ENCODE measurements at regions not wholly inside any gene's neighbourhood (a gene's known extent, or its start where the extent isn't known, plus 50 kb on each side); places are given as distances from the start of the nearest gene placed in this dataset.

GRCh38 chr6:12598919-12599318 lies 117.6 kb upstream of the PHACTR1 start:
- no peak overlapping the region for H3K4me2 ChIP-seq (ENCODE audit: low read length)
- no peaks in the 10 kb centered on the region for H3K36me3 ChIP-seq (ENCODE audit: insufficient read depth, low read length)
- no peaks in the 10 kb centered on the region for H3K27me3 ChIP-seq (ENCODE audit: control insufficient read depth, insufficient read depth, low read length)
- no peak overlapping the region for H3K4me3 ChIP-seq (ENCODE audit: low read length)
- peaks cover 10% of the 10 kb centered on the region for H3K4me1 ChIP-seq (ENCODE audit: control insufficient read depth, insufficient read depth, low read length)
- H3K9ac ChIP-seq (ENCODE audit: low read depth, low read length), result no peak overlapping the region
- no peaks in the 10 kb centered on the region for H3K9me3 ChIP-seq (replicated peaks; ENCODE audit: low read length)

GRCh38 chr6:12601881-12602280 lies 114.7 kb upstream of the PHACTR1 start:
- H3K4me2 ChIP-seq (ENCODE audit: low read length), result no peak overlapping the region
- no peak overlapping the region for H3K4me3 ChIP-seq (ENCODE audit: low read length)
- no peaks in the 10 kb centered on the region for H3K9me3 ChIP-seq (replicated peaks; ENCODE audit: low read length)
- H3K9ac ChIP-seq (ENCODE audit: low read depth, low read length), result no peak overlapping the region
- peaks cover 8% of the 10 kb centered on the region for H3K4me1 ChIP-seq (ENCODE audit: control insufficient read depth, insufficient read depth, low read length)
- no peaks in the 10 kb centered on the region for H3K36me3 ChIP-seq (ENCODE audit: insufficient read depth, low read length)
- H3K27me3 ChIP-seq (ENCODE audit: control insufficient read depth, insufficient read depth, low read length), result no peaks in the 10 kb centered on the region

GRCh38 chr6:12602342-12602741 lies 114.2 kb upstream of the PHACTR1 start:
- Histone ChIP-seq H3K4me3 (ENCODE audit: low read length) (no peak overlapping the region), H3K4me2 (ENCODE audit: low read length) (no peak overlapping the region)

GRCh38 chr6:12602951-12603672 lies 113.5 kb upstream of the PHACTR1 start:
- H3K9ac ChIP-seq (ENCODE audit: low read depth, low read length), result no peak overlapping the region
- peaks cover 11% of the 10 kb centered on the region for H3K4me1 ChIP-seq (ENCODE audit: control insufficient read depth, insufficient read depth, low read length)
- H3K9me3 ChIP-seq (replicated peaks; ENCODE audit: low read length), result no peaks in the 10 kb centered on the region
- H3K27me3 ChIP-seq (ENCODE audit: control insufficient read depth, insufficient read depth, low read length), result no peaks in the 10 kb centered on the region
- H3K4me3 ChIP-seq (ENCODE audit: low read length), result no peak overlapping the region
- no peak overlapping the region for H3K4me2 ChIP-seq (ENCODE audit: low read length)
- no peaks in the 10 kb centered on the region for H3K36me3 ChIP-seq (ENCODE audit: insufficient read depth, low read length)

More at GRCh38 chr6:12602342-12602741, 114.2 kb upstream of the PHACTR1 start:
- H3K4me1 ChIP-seq (ENCODE audit: control insufficient read depth, insufficient read depth, low read length), result peaks cover 8% of the 10 kb centered on the region
- H3K36me3 ChIP-seq (ENCODE audit: insufficient read depth, low read length), result no peaks in the 10 kb centered on the region
- no peaks in the 10 kb centered on the region for H3K27me3 ChIP-seq (ENCODE audit: control insufficient read depth, insufficient read depth, low read length)
- H3K9ac ChIP-seq (ENCODE audit: low read depth, low read length), result no peak overlapping the region
- no peaks in the 10 kb centered on the region for H3K9me3 ChIP-seq (replicated peaks; ENCODE audit: low read length)

DNA sequence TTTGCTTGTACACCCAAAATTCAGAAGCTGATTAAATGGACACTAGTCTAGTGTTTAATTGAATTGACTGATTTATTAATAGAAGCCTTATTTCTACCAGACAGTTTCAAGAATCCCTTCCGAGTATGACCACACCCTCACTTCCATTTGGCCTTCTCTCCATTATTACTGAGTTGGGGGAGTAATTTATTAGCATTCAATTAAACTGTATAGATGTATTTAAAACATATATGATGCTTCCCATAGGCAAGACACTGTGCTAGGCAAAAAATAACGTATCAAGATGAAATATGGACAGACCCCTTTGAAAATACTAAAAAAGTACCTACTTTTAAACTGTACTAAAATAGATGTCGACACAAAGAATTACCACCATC lies 112.9 kb upstream of the PHACTR1 start:
- Histone ChIP-seq H3K4me3 (ENCODE audit: low read length) (no peak overlapping the region), H3K4me2 (ENCODE audit: low read length) (no peak overlapping the region), H3K9me3 (replicated peaks; ENCODE audit: low read length) (no peaks in the 10 kb centered on the region), H3K9ac (ENCODE audit: low read depth, low read length) (no peak overlapping the region), H3K27me3 (ENCODE audit: control insufficient read depth, insufficient read depth, low read length) (no peaks in the 10 kb centered on the region), H3K36me3 (ENCODE audit: insufficient read depth, low read length) (no peaks in the 10 kb centered on the region), H3K4me1 (ENCODE audit: control insufficient read depth, insufficient read depth, low read length) (peaks cover 16% of the 10 kb centered on the region)

- Histone ChIP-seq H3K9me3 (replicated peaks; ENCODE audit: low read length) (no peaks in the 10 kb centered on the region), H3K27me3 (ENCODE audit: control insufficient read depth, insufficient read depth, low read length) (no peaks in the 10 kb centered on the region), H3K4me2 (ENCODE audit: low read length) (peak overlapping the region; percentile 39), H3K9ac (ENCODE audit: low read depth, low read length) (no peak overlapping the region), H3K36me3 (ENCODE audit: insufficient read depth, low read length) (no peaks in the 10 kb centered on the region), H3K4me3 (ENCODE audit: low read length) (no peak overlapping the region), H3K4me1 (ENCODE audit: control insufficient read depth, insufficient read depth, low read length) (peaks cover 18% of the 10 kb centered on the region)
These were observed 110.7 kb upstream of the PHACTR1 start for GRCh38 chr6:12605888-12606345.

- Histone ChIP-seq H3K36me3 (ENCODE audit: insufficient read depth, low read length) (no peaks in the 10 kb centered on the region), H3K9me3 (replicated peaks; ENCODE audit: low read length) (no peaks in the 10 kb centered on the region), H3K9ac (ENCODE audit: low read depth, low read length) (no peak overlapping the region), H3K4me3 (ENCODE audit: low read length) (no peak overlapping the region), H3K4me2 (ENCODE audit: low read length) (no peak overlapping the region), H3K27me3 (ENCODE audit: control insufficient read depth, insufficient read depth, low read length) (no peaks in the 10 kb centered on the region), H3K4me1 (ENCODE audit: control insufficient read depth, insufficient read depth, low read length) (peaks cover 18% of the 10 kb centered on the region)
These were observed 110.0 kb upstream of the PHACTR1 start for GRCh38 chr6:12606616-12607015.

DNA sequence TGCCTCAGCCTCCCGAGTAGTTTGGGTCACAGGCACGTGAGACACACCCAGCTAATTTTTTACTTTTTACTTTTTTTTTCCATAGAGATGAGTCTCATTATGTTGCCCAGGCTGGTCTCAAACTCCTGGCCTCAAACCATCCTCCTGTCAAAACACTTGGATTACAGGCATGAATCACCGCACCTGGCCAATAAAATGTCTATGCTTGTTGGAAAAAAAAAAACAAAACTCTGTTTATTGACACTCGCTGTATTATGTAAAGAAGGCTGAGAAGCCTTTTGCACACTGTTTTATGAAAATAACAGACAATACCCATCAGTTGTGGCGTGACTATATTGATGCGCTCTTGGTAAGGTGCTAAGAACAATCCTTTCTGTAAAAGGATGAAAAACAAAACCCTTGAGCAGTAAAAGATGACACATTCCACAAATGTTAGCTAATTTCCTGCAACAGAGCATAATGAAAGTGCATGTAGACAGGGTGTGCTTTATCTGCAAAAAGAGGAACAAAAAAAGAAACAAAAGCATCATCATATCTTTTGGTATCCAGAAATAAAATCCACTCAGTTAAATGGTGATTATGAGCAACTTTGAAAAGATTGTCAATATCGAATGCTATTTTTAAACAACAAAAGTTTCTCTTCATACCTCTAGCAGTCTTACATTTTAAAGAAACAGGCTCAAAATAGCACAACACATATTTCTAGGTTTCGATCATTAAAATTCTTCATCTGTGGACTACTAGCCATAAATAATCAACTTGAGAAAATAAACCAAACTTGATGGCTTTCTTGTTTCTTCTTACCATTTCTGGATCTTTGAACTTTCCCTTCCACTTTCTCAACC lies 108.3 kb upstream of the PHACTR1 start:
- Histone ChIP-seq H3K36me3 (ENCODE audit: insufficient read depth, low read length) (no peaks in the 10 kb centered on the region), H3K9me3 (replicated peaks; ENCODE audit: low read length) (no peaks in the 10 kb centered on the region), H3K9ac (ENCODE audit: low read depth, low read length) (no peak overlapping the region), H3K27me3 (ENCODE audit: control insufficient read depth, insufficient read depth, low read length) (no peaks in the 10 kb centered on the region), H3K4me2 (ENCODE audit: low read length) (peak overlapping the region; percentile 7), H3K4me3 (ENCODE audit: low read length) (no peak overlapping the region), H3K4me1 (ENCODE audit: control insufficient read depth, insufficient read depth, low read length) (peaks cover 10% of the 10 kb centered on the region)

DNA sequence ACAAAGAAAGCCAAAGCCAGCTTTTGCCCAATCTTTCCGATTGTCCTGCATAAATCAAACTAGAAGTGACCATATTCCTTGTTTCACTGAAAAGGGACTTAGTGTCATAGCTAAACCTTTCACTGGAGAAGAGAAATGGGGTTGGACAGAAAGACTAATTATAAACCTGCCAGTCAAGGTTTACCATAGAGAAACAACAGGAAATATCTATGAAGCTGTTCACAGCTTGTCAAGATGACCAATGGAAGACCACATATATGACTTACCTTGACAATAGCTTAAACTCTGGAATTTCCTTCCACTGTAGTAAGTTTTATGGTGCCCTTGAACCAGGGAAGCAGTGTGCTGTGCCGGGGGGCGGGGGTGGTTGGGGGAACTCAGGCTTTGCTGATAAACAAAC lies 107.7 kb upstream of the PHACTR1 start:
- no peak overlapping the region for H3K4me3 ChIP-seq (ENCODE audit: low read length)
- H3K4me2 ChIP-seq (ENCODE audit: low read length), result no peak overlapping the region
- peaks cover 10% of the 10 kb centered on the region for H3K4me1 ChIP-seq (ENCODE audit: control insufficient read depth, insufficient read depth, low read length)
- no peak overlapping the region for H3K9ac ChIP-seq (ENCODE audit: low read depth, low read length)
- H3K36me3 ChIP-seq (ENCODE audit: insufficient read depth, low read length), result no peaks in the 10 kb centered on the region
- no peaks in the 10 kb centered on the region for H3K27me3 ChIP-seq (ENCODE audit: control insufficient read depth, insufficient read depth, low read length)
- H3K9me3 ChIP-seq (replicated peaks; ENCODE audit: low read length), result no peaks in the 10 kb centered on the region

DNA sequence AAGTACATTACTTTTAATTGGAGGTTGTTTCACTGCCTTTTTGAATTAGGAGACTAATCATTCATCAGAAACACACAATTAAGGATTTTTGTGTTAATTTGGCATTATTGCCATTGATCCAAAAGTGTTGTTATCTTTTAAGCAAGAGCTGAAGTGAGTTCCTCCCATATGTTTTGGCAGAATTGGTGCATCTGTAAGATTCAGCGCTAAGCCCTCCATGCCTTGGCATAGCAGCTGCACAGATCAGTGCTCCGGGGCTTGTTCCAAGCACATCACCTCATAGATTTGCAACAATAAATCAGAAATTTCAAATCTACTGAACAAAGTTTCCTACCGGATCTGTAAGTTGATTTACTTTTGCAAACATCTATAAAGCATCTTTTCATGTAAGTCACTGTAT lies 106.8 kb upstream of the PHACTR1 start:
- H3K4me2 ChIP-seq (ENCODE audit: low read length), result no peak overlapping the region
- H3K36me3 ChIP-seq (ENCODE audit: insufficient read depth, low read length), result no peaks in the 10 kb centered on the region
- H3K9me3 ChIP-seq (replicated peaks; ENCODE audit: low read length), result no peaks in the 10 kb centered on the region
- no peak overlapping the region for H3K9ac ChIP-seq (ENCODE audit: low read depth, low read length)
- H3K4me1 ChIP-seq (ENCODE audit: control insufficient read depth, insufficient read depth, low read length), result peaks cover 10% of the 10 kb centered on the region
- H3K27me3 ChIP-seq (ENCODE audit: control insufficient read depth, insufficient read depth, low read length), result no peaks in the 10 kb centered on the region
- no peak overlapping the region for H3K4me3 ChIP-seq (ENCODE audit: low read length)

- Histone ChIP-seq H3K36me3 (ENCODE audit: insufficient read depth, low read length) (no peaks in the 10 kb centered on the region), H3K9ac (ENCODE audit: low read depth, low read length) (no peak overlapping the region), H3K4me1 (ENCODE audit: control insufficient read depth, insufficient read depth, low read length) (peaks cover 10% of the 10 kb centered on the region), H3K27me3 (ENCODE audit: control insufficient read depth, insufficient read depth, low read length) (no peaks in the 10 kb centered on the region), H3K9me3 (replicated peaks; ENCODE audit: low read length) (no peaks in the 10 kb centered on the region), H3K4me2 (ENCODE audit: low read length) (no peak overlapping the region), H3K4me3 (ENCODE audit: low read length) (no peak overlapping the region)
These were observed 105.7 kb upstream of the PHACTR1 start for GRCh38 chr6:12610862-12611261.
